Right kidney (tissue), 1 donor: ENCODE measurements at regions not wholly inside any gene's neighbourhood (a gene's known extent, or its start where the extent isn't known, plus 50 kb on each side); places are given as distances from the start of the nearest gene placed in this dataset.

Source experiments
- DNase-seq: peaks from one replicate; pipeline ENCODE4 v3.0.0-alpha.2; 2016

- no peak for DNase-seq
These were observed 181.1 kb downstream of the SEC14L1 start for GRCh38 chr17:77321649-77322513.

- DNase-seq = peak; percentile 85
These were observed 182.0 kb downstream of the SEC14L1 start for GRCh38 chr17:77322514-77323412.

- DNase-seq = peak; percentile 77
These were observed 182.8 kb downstream of the SEC14L1 start for GRCh38 chr17:77323413-77324171.

GRCh38 chr17:77324227-77324626, 183.5 kb downstream of the SEC14L1 start:
- DNase-seq = no peak

GRCh38 chr17:77325577-77326075, 184.9 kb downstream of the SEC14L1 start:
- no peak for DNase-seq

- no peak for DNase-seq
These were observed 185.4 kb downstream of the SEC14L1 start for GRCh38 chr17:77326076-77326591.

GRCh38 chr17:77326636-77327035, 185.9 kb downstream of the SEC14L1 start:
- DNase-seq = no peak

GRCh38 chr17:77327181-77327565, 186.4 kb downstream of the SEC14L1 start:
- no peak for DNase-seq

- peak; percentile 1 for DNase-seq
These were observed 187.0 kb downstream of the SEC14L1 start for GRCh38 chr17:77327566-77328464.

GRCh38 chr17:77328823-77329740, 188.3 kb downstream of the SEC14L1 start:
- DNase-seq = no peak

- DNase-seq = no peak
These were observed 189.2 kb downstream of the SEC14L1 start for GRCh38 chr17:77329741-77330531.

GRCh38 chr17:77330602-77331081, 189.9 kb downstream of the SEC14L1 start:
- DNase-seq = no peak

- peak; percentile 77 for DNase-seq
These were observed 190.6 kb downstream of the SEC14L1 start for GRCh38 chr17:77331301-77331864.

- no peak for DNase-seq
These were observed 191.5 kb downstream of the SEC14L1 start for GRCh38 chr17:77332034-77332971.

GRCh38 chr17:77332981-77333685, 192.4 kb downstream of the SEC14L1 start:
- no peak for DNase-seq

GRCh38 chr17:77337150-77337549, 196.4 kb downstream of the SEC14L1 start:
- no peak for DNase-seq
